ENCODE measurements at regions not wholly inside any gene's neighbourhood (a gene's known extent, or its start where the extent isn't known, plus 50 kb on each side); places are given as distances from the start of the nearest gene placed in this dataset.

- Histone ChIP-seq H3K4me1 (no peaks in the 10 kb centered on the region), H3K9me3 (no peaks in the 10 kb centered on the region), H3K4me3 (no peak overlapping the region), H3K27ac (no peak overlapping the region), H3K36me3 (no peaks in the 10 kb centered on the region), H3K27me3 (no peaks in the 10 kb centered on the region)
- intact Hi-C loops (cut with DNase I), result no loop called here
- no peak for ATAC-seq
- TF ChIP-seq CTCF (IDR thresholded peaks at IDR 0.05), result no peak
- no peak for DNase-seq
Observed at GRCh38 chr7:118758582-118758981, 534.1 kb downstream of the ANKRD7 start.

- Histone ChIP-seq H3K4me3 (no peak overlapping the region), H3K4me1 (no peaks in the 10 kb centered on the region), H3K27me3 (no peaks in the 10 kb centered on the region), H3K36me3 (no peaks in the 10 kb centered on the region), H3K27ac (no peak overlapping the region), H3K9me3 (no peaks in the 10 kb centered on the region)
- intact Hi-C loops (cut with DNase I), result no loop called here
- no peak for TF ChIP-seq CTCF (IDR thresholded peaks at IDR 0.05)
- no peak for DNase-seq
- no peak for ATAC-seq
Observed at GRCh38 chr7:118759921-118760320, 535.4 kb downstream of the ANKRD7 start.

DNA sequence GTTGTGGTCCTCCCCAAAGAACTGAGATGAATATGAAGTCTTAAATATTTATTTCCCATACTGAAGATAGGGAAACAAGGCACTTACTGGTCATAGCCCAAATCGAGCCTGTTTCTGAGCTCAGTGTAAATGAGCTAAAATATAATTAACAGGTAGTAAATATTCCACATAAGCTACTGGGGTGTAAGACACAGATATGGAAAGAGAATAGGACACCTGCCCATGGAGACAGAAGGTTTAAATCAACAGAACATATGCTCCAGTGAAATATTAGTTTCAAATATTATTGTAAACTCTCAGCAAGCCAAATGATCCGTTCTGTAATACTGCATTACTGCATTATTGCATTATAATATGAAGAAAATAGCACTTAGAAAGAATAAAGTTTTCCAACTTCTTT lies 537.9 kb downstream of the ANKRD7 start:
- no peak for TF ChIP-seq CTCF (IDR thresholded peaks at IDR 0.05)
- DNase-seq, result no peak
- Histone ChIP-seq H3K27ac (no peak overlapping the region), H3K4me3 (no peak overlapping the region), H3K27me3 (no peaks in the 10 kb centered on the region), H3K9me3 (no peaks in the 10 kb centered on the region), H3K4me1 (no peaks in the 10 kb centered on the region), H3K36me3 (no peaks in the 10 kb centered on the region)
- ATAC-seq, result no peak
- intact Hi-C loops (cut with DNase I), result no loop called here

DNA sequence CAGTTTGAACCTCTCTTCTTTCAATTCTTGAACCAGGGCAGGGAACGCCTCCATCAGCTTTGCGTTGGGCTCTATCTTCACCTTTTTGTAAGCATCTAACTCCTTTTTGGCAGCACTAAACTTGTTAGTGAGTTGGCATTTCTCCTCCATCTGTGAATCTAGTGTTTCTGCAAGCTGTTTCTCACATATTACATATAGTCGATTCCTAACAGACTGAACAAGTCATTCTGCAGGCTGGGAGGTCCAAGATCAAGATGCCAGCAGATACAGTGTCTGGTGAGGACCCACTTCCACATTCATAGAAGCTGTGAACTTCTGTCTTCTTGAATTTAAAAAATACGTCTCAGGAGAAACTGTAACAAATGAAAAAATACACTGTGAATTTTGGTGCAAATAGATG lies 539.7 kb downstream of the ANKRD7 start:
- no peak for ATAC-seq
- TF ChIP-seq CTCF (IDR thresholded peaks at IDR 0.05), result no peak
- no peak for DNase-seq
- Histone ChIP-seq H3K9me3 (no peaks in the 10 kb centered on the region), H3K4me1 (no peaks in the 10 kb centered on the region), H3K27me3 (no peaks in the 10 kb centered on the region), H3K36me3 (no peaks in the 10 kb centered on the region), H3K27ac (no peak overlapping the region), H3K4me3 (no peak overlapping the region)
- intact Hi-C loops (cut with DNase I), result no loop called here

- H3K9me3 ChIP-seq, result no peaks in the 10 kb centered on the region
- no peaks in the 10 kb centered on the region for H3K4me1 ChIP-seq
- ATAC-seq (no peak), DNase-seq (no peak)
- no peak overlapping the region for H3K27ac ChIP-seq
- no peaks in the 10 kb centered on the region for H3K36me3 ChIP-seq
- intact Hi-C loops (cut with DNase I), result no loop called here
- H3K27me3 ChIP-seq, result no peaks in the 10 kb centered on the region
- no peak overlapping the region for H3K4me3 ChIP-seq
- TF ChIP-seq CTCF (IDR thresholded peaks at IDR 0.05), result no peak
Observed at GRCh38 chr7:118771672-118772071, 547.2 kb downstream of the ANKRD7 start.
